ENCODE measurements at regions not wholly inside any gene's neighbourhood (a gene's known extent, or its start where the extent isn't known, plus 50 kb on each side); places are given as distances from the start of the nearest gene placed in this dataset.
A peak's percentile ranks its signal among the peaks of the same experiment; 100 is the strongest.
"Not testable (repeated sequence)": the region's sequence is repeated elsewhere in the genome, so short reads cannot be mapped to it uniquely, and the experiment has no call there.

DNA sequence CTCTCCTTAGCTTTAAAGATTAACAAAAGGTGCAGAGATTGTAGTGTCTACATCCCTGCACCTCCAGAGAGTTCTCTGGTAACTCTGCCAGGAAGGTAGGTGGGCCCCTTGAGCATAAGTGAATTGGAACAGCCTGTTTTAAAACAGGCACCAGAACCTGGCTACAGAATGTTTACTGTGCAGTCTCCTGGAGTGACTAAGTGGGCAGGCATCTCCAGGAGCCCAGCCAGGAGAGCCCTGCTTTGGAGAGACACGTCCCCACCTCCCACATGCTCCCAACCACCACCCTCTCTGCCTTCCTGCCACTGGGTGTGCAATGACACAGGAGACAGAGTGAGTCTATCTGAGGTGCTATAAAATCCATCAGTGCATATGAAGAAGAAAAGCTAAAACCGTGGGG lies 110.3 kb upstream of the EYA4 start:
- peak; percentile 96 for DNase-seq

DNA sequence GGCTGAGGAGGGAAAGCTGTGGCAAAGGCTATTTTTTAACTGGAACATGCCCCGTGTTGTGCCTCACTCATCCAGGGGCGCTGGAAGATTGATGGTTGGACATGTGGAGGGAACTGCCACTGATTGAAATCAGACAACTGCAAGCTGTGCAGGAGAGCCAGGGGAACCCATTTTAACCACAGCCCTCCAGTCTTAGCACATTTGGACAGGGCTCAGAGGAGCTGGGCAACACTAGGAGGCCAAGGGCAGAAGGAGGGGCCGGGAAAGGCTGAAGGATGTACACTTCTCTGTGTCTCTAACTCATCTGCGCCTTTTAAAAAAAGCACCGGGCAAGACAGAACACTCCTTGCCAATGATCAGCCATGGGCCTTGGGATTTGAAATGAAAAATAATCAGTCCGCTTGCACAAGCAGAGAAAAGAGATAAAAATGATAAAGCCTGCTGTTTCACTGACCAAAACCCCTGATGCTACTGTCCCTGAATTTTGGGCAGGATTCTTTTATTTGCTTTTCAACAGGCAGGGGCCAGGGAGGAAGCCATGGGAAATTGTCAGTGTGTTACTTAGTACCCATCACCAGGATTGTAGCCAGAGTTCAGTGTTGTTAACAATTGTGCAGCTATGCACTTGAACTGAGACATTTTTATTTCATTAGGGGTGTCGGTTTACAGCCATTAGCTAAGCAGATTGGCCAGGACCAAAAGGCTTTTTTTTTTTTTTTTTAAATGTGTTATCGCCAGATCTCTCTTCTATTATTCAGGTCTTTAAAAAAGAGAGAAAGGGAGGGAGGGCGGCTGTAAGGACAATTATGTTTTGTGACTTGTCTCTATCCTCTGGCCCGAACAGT lies 109.3 kb upstream of the EYA4 start:
- DNase-seq: no peak

DNA sequence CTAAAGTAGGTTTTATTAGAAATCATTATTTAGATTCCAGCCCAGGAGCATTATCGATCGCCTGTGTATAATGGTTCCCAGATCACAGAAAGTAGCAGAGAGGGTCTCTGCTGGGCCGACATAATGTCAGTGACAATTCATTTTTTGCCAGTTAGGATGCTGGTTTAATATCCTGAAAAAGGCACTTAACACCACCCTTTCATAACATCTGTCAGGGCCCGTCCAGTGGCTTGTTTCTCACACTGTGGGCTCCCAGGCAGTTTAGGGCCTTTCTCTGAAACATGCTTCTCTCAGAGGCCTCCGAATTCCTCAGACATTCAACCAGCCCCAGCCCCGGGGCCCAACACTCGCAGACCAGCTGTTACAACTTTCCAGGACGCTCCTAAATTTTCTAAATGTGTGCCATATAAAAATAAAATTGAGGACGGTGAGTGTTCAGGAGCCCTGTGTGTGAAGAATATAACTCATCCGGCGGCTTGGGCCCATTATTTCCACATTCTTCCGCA lies 108.6 kb upstream of the EYA4 start:
- no peak for DNase-seq

DNA sequence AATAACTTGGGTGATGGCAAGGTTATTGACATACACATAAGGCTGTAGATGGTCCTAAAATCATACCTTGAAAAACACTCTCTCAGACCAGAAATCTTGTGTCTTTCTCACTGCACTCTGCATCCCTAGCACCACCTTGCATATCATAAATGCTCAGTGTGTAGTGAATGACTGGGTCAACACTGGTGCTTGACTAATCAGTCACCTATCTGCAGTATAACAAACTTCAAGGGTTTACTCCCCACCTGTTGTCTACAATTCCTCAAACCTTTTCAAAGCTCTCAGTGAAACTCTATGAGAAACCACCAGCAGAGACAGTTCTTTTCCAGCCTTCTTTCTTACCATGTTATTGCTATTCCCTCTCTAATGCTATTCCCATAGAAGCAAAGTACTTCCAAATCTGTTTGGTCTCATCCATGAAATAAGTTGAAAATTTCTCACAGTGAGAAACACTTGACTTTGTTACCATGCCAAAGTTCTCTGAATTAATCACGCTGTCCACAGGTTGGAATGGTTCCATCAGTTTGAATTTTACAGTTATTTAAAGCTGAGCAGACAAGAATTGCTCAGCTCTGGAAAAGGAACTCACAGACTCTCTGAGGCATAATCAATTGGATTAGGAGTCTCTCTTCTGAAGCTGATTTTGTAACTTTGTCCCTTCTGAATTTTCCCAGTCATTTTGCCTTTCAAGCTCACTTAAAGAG lies 104.8 kb upstream of the EYA4 start:
- no peak for DNase-seq

DNA sequence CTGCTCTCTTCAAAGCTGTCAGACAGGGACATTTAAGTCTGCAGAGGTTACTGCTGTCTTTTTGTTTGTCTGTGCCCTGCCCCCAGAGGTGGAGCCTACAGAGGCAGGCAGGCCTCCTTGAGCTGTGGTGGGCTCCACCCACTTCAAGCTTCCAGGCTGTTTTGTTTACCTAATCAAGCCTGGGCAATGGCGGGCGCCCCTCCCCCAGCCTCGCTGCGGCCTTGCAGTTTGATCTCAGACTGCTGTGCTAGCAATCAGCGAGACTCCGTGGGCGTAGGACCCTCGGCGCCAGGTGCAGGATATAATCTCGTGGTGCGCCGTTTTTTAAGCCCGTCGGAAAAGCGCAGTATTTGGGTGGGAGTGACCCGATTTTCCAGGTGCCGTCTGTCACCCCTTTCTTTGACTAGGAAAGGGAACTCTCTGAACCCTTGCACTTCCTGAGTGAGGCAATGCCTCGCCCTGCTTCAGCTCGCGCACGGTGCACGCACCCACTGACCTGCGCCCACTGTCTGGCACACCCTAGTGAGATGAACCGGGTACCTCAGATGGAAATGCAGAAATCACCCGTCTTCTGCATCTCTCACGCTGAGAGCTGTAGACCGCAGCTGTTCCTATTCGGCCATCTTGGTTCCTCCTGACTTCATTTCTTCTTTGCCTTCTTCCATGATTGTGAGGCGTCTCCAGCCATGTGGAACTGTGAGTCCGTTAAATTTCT lies 93.5 kb upstream of the EYA4 start:
- DNase-seq: not testable (repeated sequence)

DNA sequence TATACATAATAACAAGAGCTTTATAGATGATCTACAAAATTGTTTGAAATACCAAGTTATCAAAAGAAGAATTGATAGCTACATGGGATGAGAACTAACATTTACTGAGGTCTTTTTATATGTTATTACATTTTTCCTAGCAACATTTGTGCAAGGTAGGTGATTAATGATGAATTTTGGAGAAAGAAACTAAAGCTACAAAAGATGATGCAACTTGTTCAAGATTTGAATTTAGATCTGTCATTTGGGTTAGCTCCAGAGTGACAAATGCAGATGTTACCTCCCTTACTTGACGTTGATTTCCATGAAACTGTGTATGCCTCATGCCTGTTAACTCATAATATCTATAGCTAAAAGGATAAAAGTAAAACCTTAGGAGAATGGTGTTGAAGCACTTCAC lies 84.5 kb upstream of the EYA4 start:
- DNase-seq: no peak

DNA sequence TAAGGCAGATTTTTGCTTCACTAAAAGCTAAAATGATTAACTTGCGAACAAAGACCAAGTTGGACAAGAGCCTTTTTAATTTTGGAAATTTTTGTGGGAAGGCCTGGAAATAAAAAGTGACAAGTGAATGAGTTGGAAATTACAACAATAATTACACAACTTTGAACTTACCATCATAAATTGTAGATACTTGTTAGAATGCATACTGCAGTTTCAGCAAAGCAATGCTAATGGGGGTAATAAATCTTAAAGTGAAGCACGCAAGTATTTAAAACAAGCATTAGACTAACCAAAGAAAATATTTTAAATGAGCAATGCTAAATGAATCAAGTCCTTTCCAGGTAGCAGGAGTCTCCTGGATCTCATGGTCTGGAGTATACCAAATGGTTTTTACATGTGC lies 83.2 kb upstream of the EYA4 start:
- DNase-seq: no peak

DNA sequence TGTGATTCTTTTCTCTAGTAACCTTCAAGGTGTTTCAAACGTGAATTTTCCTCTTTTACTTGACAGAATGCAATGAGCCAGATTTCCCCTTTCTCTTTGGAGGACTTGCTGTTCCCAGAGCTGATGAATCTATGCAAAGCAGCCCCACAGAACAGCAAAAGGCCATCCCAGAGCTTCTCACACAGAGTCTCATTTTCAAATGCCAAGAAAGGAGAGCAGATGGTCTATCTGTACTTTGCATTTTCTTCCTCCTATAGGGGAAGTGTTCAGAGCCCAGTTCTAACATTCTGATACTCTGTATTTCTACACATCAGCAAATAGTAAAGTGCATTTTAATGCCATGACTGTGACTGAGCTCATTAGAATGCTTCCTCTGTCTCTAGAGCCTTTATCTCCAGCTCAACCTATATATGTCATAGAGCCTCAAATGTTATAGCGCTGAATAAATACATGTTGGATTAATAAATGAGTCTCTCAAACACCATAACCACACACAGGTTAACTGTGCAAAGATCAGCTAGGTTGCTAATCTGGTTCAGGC lies 81.8 kb upstream of the EYA4 start:
- DNase-seq: no peak

DNA sequence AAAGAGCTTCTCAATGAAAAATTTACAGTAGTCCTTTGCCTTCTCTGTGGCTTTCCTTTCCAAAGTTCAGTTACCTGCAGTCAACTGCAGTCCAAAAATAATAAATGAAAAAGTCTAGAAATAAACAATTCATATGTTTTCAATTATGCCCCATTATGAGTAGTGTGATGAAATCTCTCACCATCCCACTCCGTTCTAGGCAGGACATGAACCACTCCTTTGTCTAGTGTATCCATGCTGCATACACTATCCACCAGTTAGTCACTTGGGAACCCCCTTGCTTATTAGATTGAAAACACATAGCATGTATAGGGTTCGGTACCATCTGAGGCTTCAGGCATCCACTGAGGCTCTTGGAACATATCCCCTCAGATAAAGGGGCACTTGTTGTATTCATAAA lies 80.6 kb upstream of the EYA4 start:
- DNase-seq: no peak

DNA sequence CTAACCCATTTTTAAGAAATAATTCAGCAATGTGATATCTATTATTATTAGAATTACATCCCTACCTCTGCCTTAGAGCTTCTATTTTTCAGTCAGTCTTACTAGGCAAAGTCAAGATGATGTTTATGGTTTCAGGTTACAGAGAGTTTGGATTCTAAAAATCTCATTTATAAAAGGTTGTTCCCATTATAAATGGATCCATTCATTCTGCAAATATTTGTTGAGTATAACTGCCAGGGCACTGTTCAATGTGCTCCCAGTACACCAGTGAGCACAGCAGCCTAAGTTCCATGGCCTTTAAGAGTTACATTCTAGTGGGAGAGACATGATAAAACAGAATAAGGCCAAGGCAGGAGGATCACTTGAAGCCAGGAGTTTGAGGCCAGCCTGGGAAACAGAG lies 75.9 kb upstream of the EYA4 start:
- no peak for DNase-seq

DNA sequence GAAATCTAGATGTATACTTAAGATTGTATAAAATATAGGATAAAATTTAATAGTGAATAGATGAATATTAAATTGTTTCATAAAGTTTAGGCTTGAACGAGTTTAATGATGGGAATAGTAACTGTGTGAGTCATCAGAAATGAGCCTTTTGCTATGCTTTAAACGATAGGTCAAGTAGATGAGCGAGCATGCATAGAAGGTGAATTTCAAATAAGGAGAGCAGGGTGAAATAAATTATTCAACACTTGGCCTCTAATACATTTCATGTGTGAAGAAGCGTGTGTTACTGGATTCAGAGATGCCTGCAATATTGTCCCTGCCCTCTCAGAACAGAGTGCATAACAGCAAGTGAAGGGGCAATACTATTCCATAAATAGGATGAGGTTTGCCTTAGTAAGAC lies 74.4 kb upstream of the EYA4 start:
- DNase-seq: peak; percentile 14

DNA sequence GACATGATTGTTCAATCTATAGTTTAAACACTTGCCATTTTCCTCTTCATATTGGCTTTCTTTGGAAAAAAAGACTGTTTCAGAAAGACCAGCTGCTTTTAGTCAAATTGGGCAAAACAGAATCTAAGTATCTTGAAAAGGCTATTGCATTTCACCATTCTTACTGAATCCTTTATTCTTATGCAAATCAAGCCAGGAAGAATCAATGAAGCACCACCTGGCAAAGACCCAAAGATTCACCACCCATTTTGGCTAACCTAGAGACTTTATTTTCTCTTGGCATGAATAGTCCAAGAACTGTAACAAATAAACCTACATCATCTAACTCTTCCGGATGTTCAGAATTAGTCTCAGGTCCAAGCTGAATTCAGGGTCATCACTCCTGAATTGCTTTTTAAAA lies 71.3 kb upstream of the EYA4 start:
- DNase-seq: no peak

DNA sequence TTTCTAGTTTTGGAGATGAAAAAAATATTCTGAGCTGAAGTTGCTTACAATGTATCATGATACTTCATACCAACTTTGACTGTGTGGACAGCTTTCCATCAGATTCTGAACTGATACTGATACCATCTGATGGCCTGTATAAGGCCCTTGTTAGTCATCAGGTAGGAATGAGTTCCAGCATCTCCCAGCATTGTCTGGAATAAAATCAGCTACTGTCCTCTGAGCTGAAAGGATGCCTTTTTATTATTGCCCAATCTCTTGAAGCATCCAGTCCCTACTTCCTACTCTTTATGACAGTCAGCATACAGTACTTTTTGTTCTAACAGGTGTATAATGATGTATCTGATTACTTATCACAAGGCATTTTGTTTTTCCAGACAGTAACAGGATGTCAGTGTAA lies 70.6 kb upstream of the EYA4 start:
- DNase-seq: no peak

DNA sequence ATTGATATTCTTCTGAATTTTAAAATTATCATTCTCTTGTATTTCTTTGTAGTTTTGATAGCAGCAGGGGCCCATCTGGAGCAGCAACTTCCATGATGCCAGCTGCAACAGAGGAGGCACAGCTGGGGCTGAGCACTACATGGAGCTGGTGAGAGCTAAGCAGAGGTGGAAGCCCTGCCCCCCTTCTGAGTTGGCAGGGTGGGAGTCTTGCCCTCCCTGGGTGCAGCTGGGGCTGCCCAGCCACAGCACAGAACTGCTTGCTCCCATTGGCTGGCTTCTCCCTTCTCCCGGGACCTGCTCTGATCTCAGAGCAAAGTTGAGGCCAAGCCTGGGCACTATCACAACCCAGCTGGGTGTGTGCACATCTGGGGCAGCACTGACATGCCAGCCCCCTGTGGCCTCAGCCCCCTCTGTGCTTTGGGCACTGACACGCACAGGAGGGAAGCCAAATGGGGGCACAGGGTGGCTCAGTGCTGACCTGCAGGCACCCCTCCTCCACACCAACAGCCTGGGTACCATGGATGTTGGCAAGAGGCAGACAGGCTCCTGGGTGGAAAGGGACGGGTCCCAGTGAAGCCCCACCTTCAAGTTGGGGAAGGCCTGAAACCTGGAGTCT lies 69.1 kb upstream of the EYA4 start:
- no peak for DNase-seq

DNA sequence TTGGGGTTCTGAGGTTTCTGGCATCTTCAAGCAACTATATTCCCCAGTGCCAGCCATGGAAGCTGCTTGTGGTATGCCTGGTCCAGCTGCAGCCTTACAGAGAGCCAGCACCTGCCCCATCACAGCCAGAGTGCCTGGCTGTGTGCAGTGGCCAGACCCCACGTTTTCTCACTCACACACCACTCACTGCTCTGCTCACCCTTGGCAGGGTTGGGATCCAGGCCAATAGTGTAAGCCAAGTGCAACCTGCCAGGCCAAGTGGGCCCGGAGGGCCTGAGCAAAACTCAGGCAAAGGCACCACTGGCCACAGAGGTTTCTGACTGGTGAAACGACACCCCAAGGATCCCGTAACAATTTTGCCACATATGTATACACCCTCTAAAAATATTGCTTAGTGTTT lies 67.9 kb upstream of the EYA4 start:
- no peak for DNase-seq

DNA sequence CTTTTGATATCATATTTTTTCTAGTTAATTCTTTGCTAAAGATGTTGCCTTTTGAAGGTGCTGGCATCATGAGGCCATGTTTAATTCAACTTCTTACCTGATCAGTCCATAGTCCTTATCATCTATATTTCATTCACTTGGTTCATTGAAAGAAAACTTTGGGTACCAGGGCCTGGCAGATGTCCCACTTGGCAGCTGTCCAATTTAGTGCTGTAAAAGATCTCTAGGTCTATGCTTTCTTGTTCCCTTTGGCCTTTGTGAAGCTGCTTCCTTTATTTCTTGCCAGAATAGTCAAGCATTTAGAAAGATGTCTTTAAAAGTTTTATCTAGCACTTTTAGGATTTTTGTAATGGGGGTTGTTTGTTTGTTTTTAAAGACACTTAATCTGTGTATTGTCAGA lies 61.7 kb upstream of the EYA4 start:
- DNase-seq: no peak

DNA sequence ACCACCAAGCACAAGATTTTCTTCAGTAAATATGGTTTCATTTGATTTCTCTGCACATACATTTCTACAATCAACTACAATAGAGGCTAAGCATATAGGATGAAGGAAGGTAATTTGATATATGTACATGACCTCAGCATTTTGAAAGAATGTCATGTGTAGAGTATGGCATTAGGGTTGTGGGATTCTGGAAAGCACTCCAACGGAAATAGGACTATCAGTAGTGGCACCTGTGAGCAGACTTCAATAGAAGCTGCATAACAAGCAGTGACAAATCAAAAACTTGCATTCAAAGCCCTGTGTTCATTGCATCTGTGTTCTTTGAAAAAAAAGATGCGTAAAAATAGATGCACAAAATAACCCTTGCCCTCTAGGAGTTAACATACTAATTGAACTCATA lies 57.5 kb upstream of the EYA4 start:
- no peak for DNase-seq

DNA sequence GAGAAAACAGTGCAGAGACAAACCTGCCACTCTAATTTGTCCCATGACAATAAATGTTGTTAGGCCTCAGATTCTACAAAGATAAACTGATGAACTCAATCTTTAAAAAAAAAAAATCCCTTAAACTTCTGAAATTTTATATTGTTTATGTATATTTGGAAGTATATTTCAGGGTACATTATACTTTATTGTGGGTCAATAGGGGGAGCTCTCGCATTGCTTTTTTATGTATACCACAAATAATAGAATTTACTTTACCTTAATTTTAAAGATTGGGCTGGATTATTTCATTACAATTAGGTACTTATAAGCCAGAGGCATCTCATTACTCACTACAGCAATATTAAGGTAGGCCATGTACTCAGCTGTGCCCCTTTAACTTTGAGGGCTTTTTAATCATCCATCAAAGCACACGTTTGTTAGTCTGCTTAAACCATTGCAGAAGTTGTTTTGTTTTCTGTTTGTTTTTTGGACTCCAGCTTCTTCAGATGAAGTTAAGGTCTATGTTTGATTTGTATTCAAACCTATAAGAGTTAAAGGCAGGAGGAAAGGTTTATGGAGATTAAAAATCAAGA lies 56.3 kb upstream of the EYA4 start:
- peak; percentile 51 for DNase-seq

DNA sequence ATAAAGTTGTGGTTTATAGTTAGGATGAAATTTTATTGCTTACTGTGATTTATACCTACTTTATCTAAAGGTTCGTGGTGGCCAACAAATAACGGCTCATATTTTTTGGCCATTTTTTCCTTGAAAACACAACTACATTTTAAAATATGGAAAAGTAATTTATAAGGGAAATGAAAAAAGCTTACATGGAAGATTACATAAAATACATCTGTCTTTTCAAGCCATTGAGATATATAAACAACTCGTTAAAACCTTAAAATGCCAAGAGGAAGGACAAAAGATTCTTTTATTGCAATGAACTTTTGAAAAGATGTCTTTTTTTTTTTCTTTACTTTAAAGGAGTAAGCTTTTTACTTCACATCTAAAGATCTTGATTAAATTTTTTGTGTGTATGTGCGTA lies 55.4 kb upstream of the EYA4 start:
- no peak for DNase-seq

DNA sequence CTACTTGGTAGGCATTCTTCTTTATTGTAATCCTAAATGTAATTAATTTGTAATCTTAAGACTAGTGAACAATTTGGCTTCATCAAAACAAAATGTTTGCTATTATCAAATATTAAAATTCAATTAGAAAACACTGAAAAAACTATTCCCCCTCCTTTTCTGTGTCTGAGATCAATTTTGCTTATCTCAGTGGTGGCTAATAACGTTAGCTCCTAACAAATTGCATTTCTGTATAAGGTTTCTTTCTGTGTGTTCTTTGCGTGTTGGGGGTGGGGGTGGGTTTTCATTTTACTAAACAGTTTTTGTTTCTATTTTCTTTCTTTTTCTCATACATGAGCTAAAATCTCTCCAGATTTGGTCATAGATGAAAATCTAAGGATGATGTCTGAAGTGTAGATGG lies 54.0 kb upstream of the EYA4 start:
- DNase-seq: no peak

DNA sequence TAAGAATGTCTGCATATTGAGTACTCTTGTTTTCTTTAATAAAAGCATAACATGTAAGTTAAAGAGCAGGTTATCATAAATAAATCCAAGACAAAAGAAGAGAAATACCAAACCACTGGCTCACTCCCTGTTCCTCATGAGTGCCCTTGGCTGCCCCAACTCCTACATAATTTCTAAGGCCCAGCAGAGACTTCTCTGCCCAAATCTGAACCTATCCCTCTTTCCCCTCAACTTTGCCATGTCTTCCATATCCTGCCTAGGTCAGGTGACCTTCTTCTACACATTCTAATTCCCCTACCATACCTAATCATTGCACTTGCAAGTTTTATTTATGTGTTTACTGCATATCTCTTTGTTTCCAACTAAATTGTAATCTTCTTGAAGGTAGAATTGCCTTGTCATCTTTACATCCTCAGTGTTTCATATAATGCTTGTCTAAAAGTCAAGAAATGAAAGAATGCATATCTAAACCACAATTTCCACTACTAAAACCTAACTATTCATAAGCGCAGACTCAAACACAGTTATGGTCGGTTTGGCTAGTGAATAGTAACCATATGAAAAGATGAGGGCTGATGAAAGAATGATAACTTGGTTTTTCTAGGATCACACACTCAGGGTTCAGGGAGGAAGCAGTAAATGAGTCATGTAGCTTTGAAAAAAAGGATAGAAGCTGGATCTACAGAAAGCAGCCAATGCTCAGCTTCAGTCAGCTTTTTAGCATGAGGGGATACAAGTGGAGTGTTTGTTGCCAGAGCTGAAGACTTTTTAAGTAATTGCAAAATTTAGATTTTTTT lies 53.3 kb upstream of the EYA4 start:
- DNase-seq: peak; percentile 48

DNA sequence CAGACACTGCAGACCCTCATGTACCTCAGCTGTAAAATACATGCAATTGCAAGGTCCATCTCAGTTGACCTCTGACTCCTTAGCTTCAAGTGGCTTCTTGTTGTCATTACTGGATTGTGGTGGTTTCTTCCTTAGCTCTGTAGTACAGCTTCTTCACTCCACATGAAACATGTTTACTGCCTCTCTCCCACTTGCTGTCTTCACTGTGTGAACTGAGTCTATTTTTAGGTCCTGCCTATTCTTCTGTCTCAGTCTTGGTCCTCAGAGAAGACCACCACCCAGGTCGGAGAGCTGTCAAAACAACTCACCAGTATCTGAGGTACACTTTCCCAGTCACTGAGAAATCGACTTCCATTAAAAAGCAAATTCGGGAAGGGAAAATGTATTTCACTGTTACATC lies 50.2 kb upstream of the EYA4 start:
- no peak for DNase-seq
